ENCODE measurements at regions not wholly inside any gene's neighbourhood (a gene's known extent, or its start where the extent isn't known, plus 50 kb on each side); places are given as distances from the start of the nearest gene placed in this dataset.

- Histone ChIP-seq H3K79me2 (ENCODE audit: insufficient read depth, low read length) (no peaks in the 10 kb centered on the region), H4K20me1 (ENCODE audit: insufficient read depth, low read length) (no peaks in the 10 kb centered on the region), H3K4me2 (ENCODE audit: insufficient read depth, low read length) (no peak overlapping the region), H3K9me3 (ENCODE audit: insufficient read depth, low read length, severe bottlenecking) (no peaks in the 10 kb centered on the region), H3K36me3 (ENCODE audit: insufficient read depth, low read length) (no peaks in the 10 kb centered on the region), H3K4me1 (ENCODE audit: insufficient read depth, low read length) (no peaks in the 10 kb centered on the region), H3K4me3 (ENCODE audit: low read depth in 1 of 2, low read length in 2 of 2) (no peak overlapping the region), H3K27me3 (ENCODE audit: insufficient read depth, low read length, poor library complexity) (peaks cover 12% of the 10 kb centered on the region), H3K9ac (ENCODE audit: low read depth, low read length) (no peak overlapping the region), H3K27ac (ENCODE audit: low read length) (no peak overlapping the region), H2AFZ (ENCODE audit: low read depth, low read length) (no peak overlapping the region)
- DNase-seq, result no peak
- TF ChIP-seq EZH2 (IDR thresholded peaks at IDR 0.05; ENCODE audit: borderline replicate concordance, low read depth, low read length, severe bottlenecking) (no peak), CTCF (IDR thresholded peaks at IDR 0.05; ENCODE audit: borderline replicate concordance, extremely low read depth, low read length, poor library complexity, severe bottlenecking) (no peak)
- no peak for ATAC-seq (ENCODE audit: insufficient read depth, low read depth)
Observed at GRCh38 chr5:136513430-136513829, 148.1 kb upstream of the TRPC7 start.

- no peak for ATAC-seq (ENCODE audit: insufficient read depth, low read depth)
Observed at GRCh38 chr5:136511046-136511445, 145.7 kb upstream of the TRPC7 start.

GRCh38 chr5:136510481-136510880 lies 145.1 kb upstream of the TRPC7 start:
- Histone ChIP-seq H3K4me1 (ENCODE audit: insufficient read depth, low read length) (no peaks in the 10 kb centered on the region), H3K4me3 (ENCODE audit: low read depth in 1 of 2, low read length in 2 of 2) (no peak overlapping the region), H4K20me1 (ENCODE audit: insufficient read depth, low read length) (no peaks in the 10 kb centered on the region), H3K27me3 (ENCODE audit: insufficient read depth, low read length, poor library complexity) (peaks cover 4% of the 10 kb centered on the region), H3K9me3 (ENCODE audit: insufficient read depth, low read length, severe bottlenecking) (no peaks in the 10 kb centered on the region), H3K79me2 (ENCODE audit: insufficient read depth, low read length) (no peaks in the 10 kb centered on the region), H3K4me2 (ENCODE audit: insufficient read depth, low read length) (no peak overlapping the region), H3K9ac (ENCODE audit: low read depth, low read length) (no peak overlapping the region), H3K27ac (ENCODE audit: low read length) (no peak overlapping the region), H2AFZ (ENCODE audit: low read depth, low read length) (no peak overlapping the region), H3K36me3 (ENCODE audit: insufficient read depth, low read length) (no peaks in the 10 kb centered on the region)
- DNase-seq (no peak), ATAC-seq (ENCODE audit: insufficient read depth, low read depth) (no peak)
- TF ChIP-seq CTCF (IDR thresholded peaks at IDR 0.05; ENCODE audit: borderline replicate concordance, extremely low read depth, low read length, poor library complexity, severe bottlenecking), result no peak
- TF ChIP-seq EZH2 (IDR thresholded peaks at IDR 0.05; ENCODE audit: borderline replicate concordance, low read depth, low read length, severe bottlenecking), result no peak

More at GRCh38 chr5:136511046-136511445, 145.7 kb upstream of the TRPC7 start:
- DNase-seq, result no peak
- Histone ChIP-seq H3K9me3 (ENCODE audit: insufficient read depth, low read length, severe bottlenecking) (no peaks in the 10 kb centered on the region), H3K27ac (ENCODE audit: low read length) (no peak overlapping the region), H3K4me3 (ENCODE audit: low read depth in 1 of 2, low read length in 2 of 2) (no peak overlapping the region), H4K20me1 (ENCODE audit: insufficient read depth, low read length) (no peaks in the 10 kb centered on the region), H3K4me1 (ENCODE audit: insufficient read depth, low read length) (no peaks in the 10 kb centered on the region), H3K4me2 (ENCODE audit: insufficient read depth, low read length) (no peak overlapping the region), H2AFZ (ENCODE audit: low read depth, low read length) (no peak overlapping the region), H3K79me2 (ENCODE audit: insufficient read depth, low read length) (no peaks in the 10 kb centered on the region), H3K9ac (ENCODE audit: low read depth, low read length) (no peak overlapping the region), H3K27me3 (ENCODE audit: insufficient read depth, low read length, poor library complexity) (peaks cover 4% of the 10 kb centered on the region), H3K36me3 (ENCODE audit: insufficient read depth, low read length) (no peaks in the 10 kb centered on the region)
- TF ChIP-seq EZH2 (IDR thresholded peaks at IDR 0.05; ENCODE audit: borderline replicate concordance, low read depth, low read length, severe bottlenecking) (no peak), CTCF (IDR thresholded peaks at IDR 0.05; ENCODE audit: borderline replicate concordance, extremely low read depth, low read length, poor library complexity, severe bottlenecking) (no peak)

- H3K9me3 ChIP-seq (ENCODE audit: insufficient read depth, low read length, severe bottlenecking), result no peaks in the 10 kb centered on the region
- ATAC-seq (ENCODE audit: insufficient read depth, low read depth), result no peak
- H3K9ac ChIP-seq (ENCODE audit: low read depth, low read length), result no peak overlapping the region
- H2AFZ ChIP-seq (ENCODE audit: low read depth, low read length), result no peak overlapping the region
- no peaks in the 10 kb centered on the region for H4K20me1 ChIP-seq (ENCODE audit: insufficient read depth, low read length)
- H3K27ac ChIP-seq (ENCODE audit: low read length), result no peak overlapping the region
- H3K36me3 ChIP-seq (ENCODE audit: insufficient read depth, low read length), result no peaks in the 10 kb centered on the region
- H3K27me3 ChIP-seq (ENCODE audit: insufficient read depth, low read length, poor library complexity), result no peaks in the 10 kb centered on the region
- H3K4me3 ChIP-seq (ENCODE audit: low read depth in 1 of 2, low read length in 2 of 2), result no peak overlapping the region
- TF ChIP-seq EZH2 (IDR thresholded peaks at IDR 0.05; ENCODE audit: borderline replicate concordance, low read depth, low read length, severe bottlenecking) (no peak), CTCF (IDR thresholded peaks at IDR 0.05; ENCODE audit: borderline replicate concordance, extremely low read depth, low read length, poor library complexity, severe bottlenecking) (no peak)
- no peaks in the 10 kb centered on the region for H3K4me1 ChIP-seq (ENCODE audit: insufficient read depth, low read length)
- no peaks in the 10 kb centered on the region for H3K79me2 ChIP-seq (ENCODE audit: insufficient read depth, low read length)
- DNase-seq, result no peak
- H3K4me2 ChIP-seq (ENCODE audit: insufficient read depth, low read length), result no peak overlapping the region
Observed at GRCh38 chr5:136506131-136506530, 140.8 kb upstream of the TRPC7 start.

Measured in DND-41 (cell line).